ENCODE measurements at regions not wholly inside any gene's neighbourhood (a gene's known extent, or its start where the extent isn't known, plus 50 kb on each side); places are given as distances from the start of the nearest gene placed in this dataset.
A peak's percentile ranks its signal among the peaks of the same experiment; 100 is the strongest.

DNA sequence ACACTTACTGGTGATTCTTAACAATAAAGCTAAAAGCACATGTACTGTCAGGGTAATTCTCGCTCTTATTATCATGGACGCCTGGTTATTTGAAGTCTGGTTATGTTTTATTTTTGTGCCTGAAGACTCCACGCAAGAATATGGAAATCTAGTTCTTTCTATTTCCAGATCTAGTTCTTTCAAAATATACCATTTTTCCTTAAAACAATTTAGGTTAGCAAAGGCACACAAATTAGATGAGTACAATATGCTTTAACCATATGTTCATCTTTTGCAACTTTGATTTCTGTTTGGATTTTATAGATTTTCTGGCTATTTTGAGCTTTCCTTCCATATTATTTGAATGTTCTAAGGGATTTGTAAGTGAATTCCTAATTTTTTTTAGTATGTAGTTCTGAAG, 1783.1 kb downstream of the PCDH7 start:
- Histone ChIP-seq H4K20me1 (ENCODE audit: insufficient read depth, low read length) (no peaks in the 10 kb centered on the region), H3K4me1 (ENCODE audit: insufficient read depth, low read length, severe bottlenecking) (no peaks in the 10 kb centered on the region), H3K9me3 (ENCODE audit: low read length) (no peaks in the 10 kb centered on the region), H3K4me3 (ENCODE audit: low read depth, low read length, poor library complexity, severe bottlenecking) (no peak overlapping the region), H3K27me3 (ENCODE audit: insufficient read depth, low read length) (no peaks in the 10 kb centered on the region), H2AFZ (ENCODE audit: low read length) (no peak overlapping the region), H3K79me2 (ENCODE audit: insufficient read depth, low read length) (no peaks in the 10 kb centered on the region), H3K4me2 (ENCODE audit: low read length) (no peak overlapping the region), H3K9me2 (ENCODE audit: low read depth, low read length) (no peaks in the 10 kb centered on the region), H3K27ac (ENCODE audit: low read depth, low read length, poor library complexity, severe bottlenecking) (no peak overlapping the region), H3K9ac (ENCODE audit: low read length) (no peak overlapping the region), H3K36me3 (ENCODE audit: insufficient read depth, low read length) (no peaks in the 10 kb centered on the region), H3F3A (ENCODE audit: insufficient read depth, low read length) (no peaks in the 10 kb centered on the region)
- TF ChIP-seq CTCF (IDR thresholded peaks at IDR 0.05; ENCODE audit: low read length) (no peak), EZH2 (IDR thresholded peaks at IDR 0.05; ENCODE audit: borderline replicate concordance, low read length) (no peak)

GRCh38 chr4:32506067-32506466, 1785.9 kb downstream of the PCDH7 start:
- Histone ChIP-seq H3K9ac (ENCODE audit: low read length) (no peak overlapping the region), H3K4me1 (ENCODE audit: insufficient read depth, low read length, severe bottlenecking) (no peaks in the 10 kb centered on the region), H3K9me2 (ENCODE audit: low read depth, low read length) (no peaks in the 10 kb centered on the region), H3K36me3 (ENCODE audit: insufficient read depth, low read length) (no peaks in the 10 kb centered on the region), H3F3A (ENCODE audit: insufficient read depth, low read length) (no peaks in the 10 kb centered on the region), H4K20me1 (ENCODE audit: insufficient read depth, low read length) (no peaks in the 10 kb centered on the region), H3K27ac (ENCODE audit: low read depth, low read length, poor library complexity, severe bottlenecking) (no peak overlapping the region), H3K79me2 (ENCODE audit: insufficient read depth, low read length) (no peaks in the 10 kb centered on the region), H3K9me3 (ENCODE audit: low read length) (no peaks in the 10 kb centered on the region), H3K27me3 (ENCODE audit: insufficient read depth, low read length) (no peaks in the 10 kb centered on the region), H3K4me2 (ENCODE audit: low read length) (no peak overlapping the region), H3K4me3 (ENCODE audit: low read depth, low read length, poor library complexity, severe bottlenecking) (no peak overlapping the region), H2AFZ (ENCODE audit: low read length) (no peak overlapping the region)
- TF ChIP-seq CTCF (IDR thresholded peaks at IDR 0.05; ENCODE audit: low read length) (no peak), EZH2 (IDR thresholded peaks at IDR 0.05; ENCODE audit: borderline replicate concordance, low read length) (no peak)

GRCh38 chr4:32519060-32519459, 1798.9 kb downstream of the PCDH7 start:
- Histone ChIP-seq H3K4me3 (ENCODE audit: low read depth, low read length, poor library complexity, severe bottlenecking) (no peak overlapping the region), H3K27me3 (ENCODE audit: insufficient read depth, low read length) (no peaks in the 10 kb centered on the region), H2AFZ (ENCODE audit: low read length) (no peak overlapping the region), H3K9me2 (ENCODE audit: low read depth, low read length) (no peaks in the 10 kb centered on the region), H3K4me2 (ENCODE audit: low read length) (peak overlapping the region; percentile 32; the same call in 1 of the 2 replicates), H3K9ac (ENCODE audit: low read length) (no peak overlapping the region), H3K27ac (ENCODE audit: low read depth, low read length, poor library complexity, severe bottlenecking) (no peak overlapping the region), H3K4me1 (ENCODE audit: insufficient read depth, low read length, severe bottlenecking) (no peaks in the 10 kb centered on the region), H3F3A (ENCODE audit: insufficient read depth, low read length) (no peaks in the 10 kb centered on the region), H3K9me3 (ENCODE audit: low read length) (no peaks in the 10 kb centered on the region), H4K20me1 (ENCODE audit: insufficient read depth, low read length) (no peaks in the 10 kb centered on the region), H3K79me2 (ENCODE audit: insufficient read depth, low read length) (no peaks in the 10 kb centered on the region), H3K36me3 (ENCODE audit: insufficient read depth, low read length) (no peaks in the 10 kb centered on the region)
- no peak for TF ChIP-seq CTCF (IDR thresholded peaks at IDR 0.05; ENCODE audit: low read length)
- no peak for TF ChIP-seq EZH2 (IDR thresholded peaks at IDR 0.05; ENCODE audit: borderline replicate concordance, low read length)

Data from OCI-LY1 (cell line).